ENCODE measurements at regions not wholly inside any gene's neighbourhood (a gene's known extent, or its start where the extent isn't known, plus 50 kb on each side); places are given as distances from the start of the nearest gene placed in this dataset.

DNA sequence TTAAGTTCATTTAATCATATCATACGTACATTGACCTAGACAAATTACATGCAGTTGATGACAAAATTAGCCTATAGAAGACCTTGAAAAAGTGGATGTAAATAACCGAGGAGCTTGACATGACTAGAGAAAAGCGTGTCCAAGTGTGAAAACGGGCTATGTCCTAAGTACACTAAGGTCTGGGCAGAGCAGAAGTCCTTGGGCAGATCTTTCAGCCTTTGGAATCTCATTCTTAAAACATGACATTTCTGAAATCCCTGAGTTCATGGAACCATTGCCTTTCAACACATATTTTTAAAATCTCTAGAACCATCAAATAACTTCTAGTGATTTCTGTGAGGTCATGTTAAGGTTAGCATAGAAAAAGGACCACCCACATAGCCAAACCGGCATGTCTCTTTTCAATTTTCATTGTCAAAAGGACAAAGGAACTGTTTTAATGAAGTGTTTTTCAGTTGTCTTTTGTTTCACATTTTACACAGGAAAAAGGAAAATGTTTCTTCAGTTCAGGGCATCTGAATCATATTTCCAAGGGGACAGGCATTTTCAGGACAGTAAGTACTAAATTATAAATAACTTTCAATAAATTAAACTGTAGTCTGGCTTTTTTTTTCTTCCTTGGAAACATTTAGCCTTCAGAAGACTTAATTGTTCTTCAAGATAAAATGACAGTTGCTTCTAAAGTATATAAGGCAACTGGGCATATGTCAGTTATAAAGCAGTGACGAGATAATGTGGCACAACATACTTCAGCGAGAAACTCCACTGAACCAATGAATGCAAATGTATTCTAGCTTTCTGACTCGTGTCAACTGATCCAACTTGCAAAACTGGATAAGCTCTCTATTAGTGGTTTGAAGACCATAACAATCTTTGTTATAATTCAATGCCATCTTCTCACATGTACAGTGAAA is 416.8 kb downstream of the NFIB start:
- WGBS: 66% methylated on average over 8 of the region's 8 CpGs

DNA sequence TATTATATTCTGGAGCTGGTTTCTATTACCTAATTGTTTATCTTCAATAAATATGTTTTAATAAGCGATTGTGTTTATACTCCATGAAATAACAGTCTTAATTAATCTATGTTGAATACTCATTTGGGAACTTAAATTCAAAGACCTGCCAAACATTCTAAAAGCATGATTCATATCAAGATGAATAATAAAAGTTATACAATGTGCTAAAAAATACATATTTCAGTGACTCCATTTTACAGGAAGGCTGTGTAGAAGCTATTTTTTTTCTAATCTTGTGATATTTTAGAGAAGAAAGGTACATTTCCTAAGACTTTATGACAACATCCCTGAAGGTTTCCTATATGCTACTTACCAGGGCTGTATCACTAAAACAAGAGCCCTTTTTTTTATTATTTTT is 417.9 kb downstream of the NFIB start:
- H3K9ac ChIP-seq (ENCODE audit: low read depth in 1 of 2, low read length in 2 of 2): no peak overlapping the region
- no peak overlapping the region for H3K4me3 ChIP-seq (ENCODE audit: low read depth in 1 of 3, low read length in 3 of 3)
- H3K27me3 ChIP-seq (ENCODE audit: control insufficient read depth in 4 of 4, insufficient read depth in 4 of 4, low read length in 3 of 4): no peaks in the 10 kb centered on the region
- TF ChIP-seq EGR1 (IDR thresholded peaks at IDR 0.05; ENCODE audit: low read depth in 2 of 2) (no peak), HNF4G (IDR thresholded peaks at IDR 0.05) (no peak), JUND (IDR thresholded peaks at IDR 0.05) (no peak), SP1 (IDR thresholded peaks at IDR 0.05) (no peak), RAD21 (IDR thresholded peaks at IDR 0.05) (no peak), YY1 (IDR thresholded peaks at IDR 0.05) (no peak), HNF4A (conservative IDR thresholded peaks at IDR 0.05) (no peak), FOXA2 (IDR thresholded peaks at IDR 0.05) (no peak), TAF1 (conservative IDR thresholded peaks at IDR 0.05) (no peak)
- TF ChIP-seq, protein P1, sequence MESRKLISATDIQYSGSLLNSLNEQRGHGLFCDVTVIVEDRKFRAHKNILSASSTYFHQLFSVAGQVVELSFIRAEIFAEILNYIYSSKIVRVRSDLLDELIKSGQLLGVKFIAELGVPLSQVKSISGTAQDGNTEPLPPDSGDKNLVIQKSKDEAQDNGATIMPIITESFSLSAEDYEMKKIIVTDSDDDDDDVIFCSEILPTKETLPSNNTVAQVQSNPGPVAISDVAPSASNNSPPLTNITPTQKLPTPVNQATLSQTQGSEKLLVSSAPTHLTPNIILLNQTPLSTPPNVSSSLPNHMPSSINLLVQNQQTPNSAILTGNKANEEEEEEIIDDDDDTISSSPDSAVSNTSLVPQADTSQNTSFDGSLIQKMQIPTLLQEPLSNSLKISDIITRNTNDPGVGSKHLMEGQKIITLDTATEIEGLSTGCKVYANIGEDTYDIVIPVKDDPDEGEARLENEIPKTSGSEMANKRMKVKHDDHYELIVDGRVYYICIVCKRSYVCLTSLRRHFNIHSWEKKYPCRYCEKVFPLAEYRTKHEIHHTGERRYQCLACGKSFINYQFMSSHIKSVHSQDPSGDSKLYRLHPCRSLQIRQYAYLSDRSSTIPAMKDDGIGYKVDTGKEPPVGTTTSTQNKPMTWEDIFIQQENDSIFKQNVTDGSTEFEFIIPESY (IDR thresholded peaks at IDR 0.05): no peak
- TF ChIP-seq, protein P2, sequence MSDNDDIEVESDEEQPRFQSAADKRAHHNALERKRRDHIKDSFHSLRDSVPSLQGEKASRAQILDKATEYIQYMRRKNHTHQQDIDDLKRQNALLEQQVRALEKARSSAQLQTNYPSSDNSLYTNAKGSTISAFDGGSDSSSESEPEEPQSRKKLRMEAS (IDR thresholded peaks at IDR 0.05): no peak
- H3K9me3 ChIP-seq (ENCODE audit: control insufficient read depth in 4 of 4, low read length in 3 of 4): no peaks in the 10 kb centered on the region
- H3K36me3 ChIP-seq (ENCODE audit: control insufficient read depth in 4 of 4, insufficient read depth in 3 of 4, low read depth in 1 of 4, low read length in 3 of 4): no peaks in the 10 kb centered on the region
- no peaks in the 10 kb centered on the region for H3K4me1 ChIP-seq (ENCODE audit: control insufficient read depth in 4 of 4, insufficient read depth in 4 of 4, low read length in 3 of 4)
- 70% methylated on average over 1 of the region's 1 CpG for WGBS
- DNase-seq (ENCODE audit: low spot score): no peak
- no peak overlapping the region for H3K27ac ChIP-seq (ENCODE audit: low read depth in 1 of 2, low read length in 2 of 2)

More for the DNA sequence above, 416.8 kb downstream of the NFIB start:
- Histone ChIP-seq H3K9ac (ENCODE audit: low read depth in 1 of 2, low read length in 2 of 2) (no peak overlapping the region), H3K27me3 (ENCODE audit: control insufficient read depth in 4 of 4, insufficient read depth in 4 of 4, low read length in 3 of 4) (no peaks in the 10 kb centered on the region), H3K36me3 (ENCODE audit: control insufficient read depth in 4 of 4, insufficient read depth in 3 of 4, low read depth in 1 of 4, low read length in 3 of 4) (no peaks in the 10 kb centered on the region), H3K4me3 (ENCODE audit: low read depth in 1 of 3, low read length in 3 of 3) (no peak overlapping the region), H3K4me1 (ENCODE audit: control insufficient read depth in 4 of 4, insufficient read depth in 4 of 4, low read length in 3 of 4) (no peaks in the 10 kb centered on the region), H3K27ac (ENCODE audit: low read depth in 1 of 2, low read length in 2 of 2) (no peak overlapping the region), H3K9me3 (ENCODE audit: control insufficient read depth in 4 of 4, low read length in 3 of 4) (no peaks in the 10 kb centered on the region)
- DNase-seq (ENCODE audit: low spot score): no peak
- TF ChIP-seq, protein P1 (IDR thresholded peaks at IDR 0.05): no peak
- TF ChIP-seq SP1 (IDR thresholded peaks at IDR 0.05): peak; percentile 11

DNA sequence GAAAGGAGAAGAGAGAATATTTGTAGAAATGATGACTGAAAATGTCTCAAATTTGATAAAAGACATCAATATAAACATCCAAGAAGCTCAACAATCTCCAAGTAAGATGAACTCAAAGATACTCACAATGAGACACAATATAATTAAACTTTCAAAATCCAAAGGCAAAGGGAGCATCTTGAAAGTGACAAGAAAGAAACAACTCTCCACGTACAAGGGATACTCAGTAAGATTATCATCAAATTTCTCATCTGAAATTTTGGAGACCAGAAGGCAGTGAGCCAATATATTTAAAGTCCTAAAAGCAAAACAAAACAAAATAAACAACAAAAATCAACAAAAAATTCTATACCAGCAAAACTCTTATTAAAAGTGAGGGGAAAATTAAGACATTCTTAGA is 428.7 kb downstream of the NFIB start:
- Histone ChIP-seq H3K27ac (ENCODE audit: low read depth in 1 of 2, low read length in 2 of 2) (no peak overlapping the region), H3K4me3 (ENCODE audit: low read depth in 1 of 3, low read length in 3 of 3) (no peak overlapping the region), H3K9ac (ENCODE audit: low read depth in 1 of 2, low read length in 2 of 2) (no peak overlapping the region), H3K4me1 (ENCODE audit: control insufficient read depth in 4 of 4, insufficient read depth in 4 of 4, low read length in 3 of 4) (no peaks in the 10 kb centered on the region), H3K36me3 (ENCODE audit: control insufficient read depth in 4 of 4, insufficient read depth in 3 of 4, low read depth in 1 of 4, low read length in 3 of 4) (no peaks in the 10 kb centered on the region), H3K9me3 (ENCODE audit: control insufficient read depth in 4 of 4, low read length in 3 of 4) (peaks cover 0 to 15% (median 0%) of the 10 kb centered on the region in 4 donors), H3K27me3 (ENCODE audit: control insufficient read depth in 4 of 4, insufficient read depth in 4 of 4, low read length in 3 of 4) (no peaks in the 10 kb centered on the region)
- no peak for DNase-seq (ENCODE audit: low spot score)
- 6% methylated on average over 1 of the region's 1 CpG for WGBS
- TF ChIP-seq JUND (IDR thresholded peaks at IDR 0.05) (no peak), HNF4G (IDR thresholded peaks at IDR 0.05) (no peak), RXRA (IDR thresholded peaks at IDR 0.05) (no peak), HNF4A (conservative IDR thresholded peaks at IDR 0.05) (no peak), FOXA1 (IDR thresholded peaks at IDR 0.05) (no peak), NR2F2 (IDR thresholded peaks at IDR 0.05) (no peak), YY1 (IDR thresholded peaks at IDR 0.05) (no peak), RAD21 (IDR thresholded peaks at IDR 0.05) (no peak), SP1 (IDR thresholded peaks at IDR 0.05) (no peak)
- TF ChIP-seq, protein P1 (IDR thresholded peaks at IDR 0.05): no peak
- TF ChIP-seq, protein P3, sequence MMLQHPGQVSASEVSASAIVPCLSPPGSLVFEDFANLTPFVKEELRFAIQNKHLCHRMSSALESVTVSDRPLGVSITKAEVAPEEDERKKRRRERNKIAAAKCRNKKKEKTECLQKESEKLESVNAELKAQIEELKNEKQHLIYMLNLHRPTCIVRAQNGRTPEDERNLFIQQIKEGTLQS (IDR thresholded peaks at IDR 0.05): no peak
- TF ChIP-seq, protein P4, sequence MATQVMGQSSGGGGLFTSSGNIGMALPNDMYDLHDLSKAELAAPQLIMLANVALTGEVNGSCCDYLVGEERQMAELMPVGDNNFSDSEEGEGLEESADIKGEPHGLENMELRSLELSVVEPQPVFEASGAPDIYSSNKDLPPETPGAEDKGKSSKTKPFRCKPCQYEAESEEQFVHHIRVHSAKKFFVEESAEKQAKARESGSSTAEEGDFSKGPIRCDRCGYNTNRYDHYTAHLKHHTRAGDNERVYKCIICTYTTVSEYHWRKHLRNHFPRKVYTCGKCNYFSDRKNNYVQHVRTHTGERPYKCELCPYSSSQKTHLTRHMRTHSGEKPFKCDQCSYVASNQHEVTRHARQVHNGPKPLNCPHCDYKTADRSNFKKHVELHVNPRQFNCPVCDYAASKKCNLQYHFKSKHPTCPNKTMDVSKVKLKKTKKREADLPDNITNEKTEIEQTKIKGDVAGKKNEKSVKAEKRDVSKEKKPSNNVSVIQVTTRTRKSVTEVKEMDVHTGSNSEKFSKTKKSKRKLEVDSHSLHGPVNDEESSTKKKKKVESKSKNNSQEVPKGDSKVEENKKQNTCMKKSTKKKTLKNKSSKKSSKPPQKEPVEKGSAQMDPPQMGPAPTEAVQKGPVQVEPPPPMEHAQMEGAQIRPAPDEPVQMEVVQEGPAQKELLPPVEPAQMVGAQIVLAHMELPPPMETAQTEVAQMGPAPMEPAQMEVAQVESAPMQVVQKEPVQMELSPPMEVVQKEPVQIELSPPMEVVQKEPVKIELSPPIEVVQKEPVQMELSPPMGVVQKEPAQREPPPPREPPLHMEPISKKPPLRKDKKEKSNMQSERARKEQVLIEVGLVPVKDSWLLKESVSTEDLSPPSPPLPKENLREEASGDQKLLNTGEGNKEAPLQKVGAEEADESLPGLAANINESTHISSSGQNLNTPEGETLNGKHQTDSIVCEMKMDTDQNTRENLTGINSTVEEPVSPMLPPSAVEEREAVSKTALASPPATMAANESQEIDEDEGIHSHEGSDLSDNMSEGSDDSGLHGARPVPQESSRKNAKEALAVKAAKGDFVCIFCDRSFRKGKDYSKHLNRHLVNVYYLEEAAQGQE (IDR thresholded peaks at IDR 0.05): no peak
- TF ChIP-seq, protein P2 (IDR thresholded peaks at IDR 0.05): no peak
